ENCODE measurements at regions not wholly inside any gene's neighbourhood (a gene's known extent, or its start where the extent isn't known, plus 50 kb on each side); places are given as distances from the start of the nearest gene placed in this dataset.
"Not testable (repeated sequence)": the region's sequence is repeated elsewhere in the genome, so short reads cannot be mapped to it uniquely, and the experiment has no call there.

GRCh38 chr14:106006043-106006442 is 479.7 kb downstream of the TMEM121 start:
- WGBS, 2 donors: 21% methylated on average over 2 to 7 of the region's 8 CpGs
- H3K4me1 ChIP-seq; intact Hi-C loops (cut with DNase I); H3K36me3 ChIP-seq (replicated peaks in 1 of 2; ENCODE audit: insufficient read depth in 1 of 2, low read depth in 2 of 2); H3K9me3 ChIP-seq; H3K4me3 ChIP-seq; ATAC-seq; H3K27ac ChIP-seq; H3K27me3 ChIP-seq: not testable (repeated sequence)
- peak in 1 of 4 donors; percentile 24 for DNase-seq
- peak in 6 of 7 experiments; percentile 28 to 57 (median 35) for TF ChIP-seq CTCF (IDR thresholded peaks at IDR 0.05)

GRCh38 chr14:106006716-106007115 is 480.3 kb downstream of the TMEM121 start:
- ATAC-seq; H3K36me3 ChIP-seq (replicated peaks in 1 of 2; ENCODE audit: insufficient read depth in 1 of 2, low read depth in 2 of 2); DNase-seq; H3K4me1 ChIP-seq; H3K9me3 ChIP-seq; H3K4me3 ChIP-seq; H3K27me3 ChIP-seq; H3K27ac ChIP-seq; intact Hi-C loops (cut with DNase I): not testable (repeated sequence)
- WGBS, 2 donors: 68 to 72% methylated on average over 6 to 7 of the region's 10 CpGs

- DNase-seq (no peak), ATAC-seq (no peak)
- intact Hi-C loops (cut with DNase I): no loop called here
- no peaks in the 10 kb centered on the region for H3K27me3 ChIP-seq
- no peak overlapping the region for H3K4me3 ChIP-seq
- TF ChIP-seq CTCF (IDR thresholded peaks at IDR 0.05) (no peak), POLR2A (IDR thresholded peaks at IDR 0.05) (no peak)
- no peaks in the 10 kb centered on the region for H3K9me3 ChIP-seq
- no peak overlapping the region for H3K27ac ChIP-seq
- H3K4me1 ChIP-seq: no peaks in the 10 kb centered on the region
- 41 to 47% methylated on average over 4 of the region's 4 CpGs for WGBS, 2 donors
- no peaks in the 10 kb centered on the region for H3K36me3 ChIP-seq (replicated peaks in 1 of 2; ENCODE audit: insufficient read depth in 1 of 2, low read depth in 2 of 2)
Observed at GRCh38 chr14:106010783-106011182, 484.4 kb downstream of the TMEM121 start.

- peak in 3 of 7 experiments; percentile 20 to 65 (median 44) for TF ChIP-seq CTCF (IDR thresholded peaks at IDR 0.05)
- ATAC-seq: not testable (repeated sequence)
Observed at GRCh38 chr14:106011631-106012360, 485.4 kb downstream of the TMEM121 start.

GRCh38 chr14:106012361-106012725 is 486.0 kb downstream of the TMEM121 start:
- H3K9me3 ChIP-seq; intact Hi-C loops (cut with DNase I); ATAC-seq; H3K36me3 ChIP-seq (replicated peaks in 1 of 2; ENCODE audit: insufficient read depth in 1 of 2, low read depth in 2 of 2); H3K4me3 ChIP-seq; H3K4me1 ChIP-seq; DNase-seq; H3K27ac ChIP-seq; H3K27me3 ChIP-seq: not testable (repeated sequence)
- 32 to 39% methylated on average over 3 of the region's 3 CpGs for WGBS, 2 donors

More at GRCh38 chr14:106011631-106012360, 485.4 kb downstream of the TMEM121 start:
- H3K36me3 ChIP-seq (replicated peaks in 1 of 2; ENCODE audit: insufficient read depth in 1 of 2, low read depth in 2 of 2); H3K4me3 ChIP-seq; H3K9me3 ChIP-seq; intact Hi-C loops (cut with DNase I); H3K27ac ChIP-seq; H3K4me1 ChIP-seq; H3K27me3 ChIP-seq: not testable (repeated sequence)
- peak in 3 of 4 donors; percentile 63 to 75 (median 68) for DNase-seq
- 6 to 13% methylated on average over 4 of the region's 22 CpGs for WGBS, 2 donors

- Histone ChIP-seq H3K27ac (no peak overlapping the region), H3K9me3 (no peaks in the 10 kb centered on the region), H3K4me3 (no peak overlapping the region), H3K27me3 (no peaks in the 10 kb centered on the region), H3K4me1 (no peaks in the 10 kb centered on the region), H3K36me3 (replicated peaks in 1 of 2; ENCODE audit: insufficient read depth in 1 of 2, low read depth in 2 of 2) (no peaks in the 10 kb centered on the region)
- intact Hi-C loops (cut with DNase I): no loop called here
- no peak for ATAC-seq
- WGBS, 2 donors: 23 to 42% methylated on average over 5 to 6 of the region's 6 CpGs
- DNase-seq: no peak
- TF ChIP-seq CTCF (IDR thresholded peaks at IDR 0.05) (no peak), POLR2A (IDR thresholded peaks at IDR 0.05) (no peak)
Observed at GRCh38 chr14:106013879-106014376, 487.5 kb downstream of the TMEM121 start.

GRCh38 chr14:106017952-106018351 is 491.6 kb downstream of the TMEM121 start:
- ATAC-seq; H3K27me3 ChIP-seq; H3K36me3 ChIP-seq (replicated peaks in 1 of 2; ENCODE audit: insufficient read depth in 1 of 2, low read depth in 2 of 2); DNase-seq; intact Hi-C loops (cut with DNase I); H3K9me3 ChIP-seq; H3K27ac ChIP-seq; H3K4me1 ChIP-seq; H3K4me3 ChIP-seq: not testable (repeated sequence)
- WGBS, 2 donors: 46 to 58% methylated on average over 3 of the region's 3 CpGs

Data from body of pancreas (tissue), 4 donors.